K562 (cell line): ENCODE measurements at regions not wholly inside any gene's neighbourhood (a gene's known extent, or its start where the extent isn't known, plus 50 kb on each side); places are given as distances from the start of the nearest gene placed in this dataset.

Experiments used
- ATAC-seq: fragments of 200-7000 bp; cut with Tn5 transposase; 3 replicates; pipeline ENCODE4 v1.9.1; 2020; ENCODE audit warnings: moderate library complexity
- BruUV-seq: library from RNA; stranded (reverse); fragments of 400-500 nt; replicated peaks from 2 replicates; lab custom pipeline; 2021; lab: Mats Ljungman, UMichigan
- CTCF ChIA-PET: fragments of 300-600 bp; formaldehyde crosslinking; extraction: SDS; loops from one replicate; lab custom pipeline; 2021; ENCODE audit warnings: low intra/inter-chr PET ratio; lab: Yijun Ruan, JAX
- POLR2A ChIA-PET: fragments of 300-600, 350-650 bp; sonication (Branson Sonifier 250); formaldehyde crosslinking; extraction: SDS; loops from one replicate; lab custom pipeline; 2021; ENCODE audit warnings: antibody characterized with exemption, inconsistent platforms; lab: Yijun Ruan, JAX
- DNase-seq, 4 experiments: peaks; one replicate each; pipeline versions ENCODE4 v3.0.0 to v3.0.0-alpha.2; 2011 to 2018; ENCODE audit warnings: low spot score in 3 of 4, mixed read lengths in 3 of 4; ENCODE audit errors: extremely low read depth in 1 of 4
- FAIRE-seq: peaks from 2 replicates; lab custom pipeline; 2011; peaks lifted over from hg19 to GRCh38; lab: Jason Lieb, UNC
- H2AFZ ChIP-seq: 2 replicates; pipeline ENCODE4 v1.6.0; 2011; ENCODE audit warnings: low read depth, low read length, control low read depth, inconsistent platforms
- H3K27ac ChIP-seq: fragments of 200-600 bp; 3 replicates; pipeline ENCODE4 v1.8.0; 2011; ENCODE audit warnings: low read depth, mild to moderate bottlenecking, control low read depth, inconsistent platforms, low read length, moderate library complexity, mixed read lengths; ENCODE audit errors: extremely low read depth
- H3K27me3 ChIP-seq, 2 experiments: fragments of 300-600 bp in 1 of 2; 2 replicates in 1 of 2; 3 replicates in 1 of 2; pipeline versions ENCODE4 v1.6.0 to v1.8.0; 2011; ENCODE audit warnings: inconsistent platforms in 2 of 2, low read length in 2 of 2, mild to moderate bottlenecking in 1 of 2, mixed read lengths in 1 of 2, moderate library complexity in 1 of 2; ENCODE audit not compliant: control insufficient read depth in 2 of 2, insufficient read depth in 2 of 2
- H3K36me3 ChIP-seq: fragments of 300-600 bp; 3 replicates; pipeline ENCODE4 v1.8.0; 2011; ENCODE audit warnings: mild to moderate bottlenecking, low read length, inconsistent platforms; ENCODE audit not compliant: control insufficient read depth, insufficient read depth
- H3K4me1 ChIP-seq, 2 experiments: fragments of 200-600 bp in 1 of 2; replicated peaks in 1 of 2; 2 replicates in 1 of 2; 3 replicates in 1 of 2; pipeline versions ENCODE4 v1.5.1 to v1.8.0; 2011; ENCODE audit warnings: inconsistent platforms in 2 of 2, low read length in 2 of 2, mild to moderate bottlenecking in 1 of 2, mixed read lengths in 1 of 2, moderate library complexity in 1 of 2; ENCODE audit not compliant: control insufficient read depth in 2 of 2, insufficient read depth in 2 of 2
- H3K4me2 ChIP-seq: 2 replicates; pipeline ENCODE4 v1.6.1; 2011; ENCODE audit warnings: low read length, control low read depth, inconsistent platforms, mixed read lengths; ENCODE audit not compliant: insufficient read depth
- H3K4me3 ChIP-seq: fragments of 200-600 bp; sonication (generic), shearing (Covaris generic); 2 replicates; pipeline ENCODE4 v1.5.1; 2016; ENCODE audit warnings: control low read depth, inconsistent platforms
- H3K79me2 ChIP-seq: fragments of 200-600 bp; 3 replicates; pipeline ENCODE4 v1.8.0; 2011; ENCODE audit warnings: low read length, inconsistent platforms; ENCODE audit not compliant: control insufficient read depth, insufficient read depth
- H3K9ac ChIP-seq, 2 experiments: 2 replicates each; pipeline versions ENCODE4 v1.6.0 to v1.6.1; 2011; ENCODE audit warnings: low read depth in 2 of 2, low read length in 2 of 2, control low read depth in 1 of 2, inconsistent platforms in 1 of 2, mild to moderate bottlenecking in 1 of 2, mixed read lengths in 1 of 2; ENCODE audit not compliant: insufficient read depth in 1 of 2
- H3K9me1 ChIP-seq: one replicate; pipeline ENCODE4 v1.6.0; 2011; ENCODE audit warnings: inconsistent platforms, mild to moderate bottlenecking, low read length, moderate library complexity; ENCODE audit not compliant: control insufficient read depth, insufficient read depth
- H3K9me3 ChIP-seq: replicated peaks from 2 replicates; pipeline ENCODE4 v1.5.1; 2011; ENCODE audit warnings: low read depth, low read length, inconsistent platforms; ENCODE audit not compliant: control insufficient read depth, insufficient read depth
- H4K20me1 ChIP-seq: replicated peaks from 2 replicates; pipeline ENCODE4 v1.6.1; 2011; ENCODE audit warnings: low read length, inconsistent platforms, mixed read lengths; ENCODE audit not compliant: control insufficient read depth, insufficient read depth
- DMBX1 ChIP-seq: fragments of 250-450 bp; sonication (Bioruptor Pico); IDR thresholded peaks from 2 replicates; pipeline ENCODE4 v1.8.0; 2022; ENCODE audit warnings: inconsistent platforms, mild to moderate bottlenecking, moderate library complexity, borderline replicate concordance
- E4F1 ChIP-seq: fragments of 250-450 bp; sonication (Bioruptor Pico); IDR thresholded peaks from 2 replicates; pipeline ENCODE4 v1.5.0; 2021; ENCODE audit warnings: mild to moderate bottlenecking, borderline replicate concordance
- FOXO4 ChIP-seq: fragments of 450-650 bp; formaldehyde crosslinking; IDR thresholded peaks from 2 replicates; pipeline ENCODE4 v1.4.0; 2020; ENCODE audit warnings: mild to moderate bottlenecking, moderate library complexity
- HNRNPK ChIP-seq: fragments of 200-400 bp; formaldehyde crosslinking; IDR thresholded peaks from one replicate; pipeline ENCODE4 v1.6.1; 2018; ENCODE audit warnings: mild to moderate bottlenecking, low read depth, low read length; ENCODE audit not compliant: poor library complexity, severe bottlenecking
- KDM1A ChIP-seq, 2 experiments: fragments of 450-650 bp; IDR thresholded peaks; 2 replicates each; pipeline ENCODE4 v1.6.1; 2016; ENCODE audit warnings: mild to moderate bottlenecking in 2 of 2
- LEF1 ChIP-seq: fragments of 450-650 bp; IDR thresholded peaks from 2 replicates; pipeline ENCODE4 v1.6.1; 2016; ENCODE audit warnings: mild to moderate bottlenecking
- MAFF ChIP-seq: IDR thresholded peaks from 2 replicates; pipeline ENCODE4 v1.6.1; 2012; ENCODE audit warnings: low read length, improper control_type of control experiment
- MAFG ChIP-seq: fragments of 450-650 bp; conservative IDR thresholded peaks from 2 replicates; pipeline ENCODE4 v1.6.1; 2016; ENCODE audit warnings: missing genetic modification characterization, missing compliant biosample characterization
- MEIS2 ChIP-seq: fragments of 450-650 bp; IDR thresholded peaks from 2 replicates; pipeline ENCODE4 v1.6.1; 2014; ENCODE audit warnings: mild to moderate bottlenecking; ENCODE audit not compliant: partially characterized antibody
- POLR2AphosphoS5 ChIP-seq: IDR thresholded peaks from 2 replicates; pipeline ENCODE4 v1.6.1; 2011; ENCODE audit warnings: mild to moderate bottlenecking, low read depth, low read length, moderate library complexity; ENCODE audit not compliant: control insufficient read depth, insufficient read depth
- RBM15 ChIP-seq: fragments of 200-400 bp; formaldehyde crosslinking; IDR thresholded peaks from 2 replicates; pipeline ENCODE4 v1.6.1; 2018; ENCODE audit warnings: mild to moderate bottlenecking, low read length, moderate library complexity; ENCODE audit not compliant: insufficient read depth
- RNF219 ChIP-seq: fragments of 250-450 bp; sonication (Bioruptor Pico); IDR thresholded peaks from 2 replicates; pipeline ENCODE4 v1.5.0; 2022; ENCODE audit warnings: mild to moderate bottlenecking
- SMARCA5 ChIP-seq: fragments of 450-650 bp; IDR thresholded peaks from 2 replicates; pipeline ENCODE4 v1.6.1; 2016
- TRIM25 ChIP-seq: fragments of 450-650 bp; IDR thresholded peaks from 2 replicates; pipeline ENCODE4 v1.7.0; 2016; ENCODE audit warnings: borderline replicate concordance
- ZBTB8A ChIP-seq: fragments of 450-650 bp; IDR thresholded peaks from 2 replicates; pipeline ENCODE4 v1.6.1; 2018; ENCODE audit warnings: mild to moderate bottlenecking, moderate library complexity; ENCODE audit not compliant: partially characterized antibody
- ZNF316 ChIP-seq: fragments of 450-650 bp; IDR thresholded peaks from 2 replicates; pipeline ENCODE4 v1.6.1; 2016
- ZNF354B ChIP-seq: fragments of 250-450 bp; sonication (Bioruptor Pico); IDR thresholded peaks from 2 replicates; pipeline ENCODE4 v1.4.0; 2020
- WGBS: fragments of 100-300 bp; shearing (Covaris generic); methylation state at CpG from one replicate; pipeline ENCODE4 v1.1.6; 2016; ENCODE audit warnings: low coverage, mixed read lengths; ENCODE audit not compliant: insufficient coverage; ENCODE audit errors: missing lambda C conversion rate; 5-methylcytosine and 5-hydroxymethylcytosine counted together
- in situ Hi-C: fragments of 300-500 bp; cut with MboI; formaldehyde crosslinking; loops from 4 replicates; pipeline ENCODE4 v1.15.0; 2018; ENCODE audit warnings: inconsistent platforms, mixed read lengths
- intact Hi-C: fragments of 100-400 bp; cut with micrococcal nuclease; formaldehyde crosslinking; loops from 2 replicates; pipeline ENCODE4 v1.14.2; 2022

- no peak overlapping the region for H3K27ac ChIP-seq
- POLR2A ChIA-PET: no interaction called here
- H3K4me3 ChIP-seq: no peak overlapping the region
- WGBS: 0% methylated on average over 2 of the region's 2 CpGs
- no peak for ATAC-seq
- BruUV-seq: no TSS peak
- in situ Hi-C loops (no loop called here), intact Hi-C loops (no loop called here)
- no peak overlapping the region for H3K9ac ChIP-seq
- H4K20me1 ChIP-seq: no peaks in the 10 kb centered on the region
- H3K9me1 ChIP-seq: no peaks in the 10 kb centered on the region
- CTCF ChIA-PET: no interaction called here
- no peaks in the 10 kb centered on the region for H3K79me2 ChIP-seq
- no peak overlapping the region for H3K4me2 ChIP-seq
- H3K9me3 ChIP-seq: no peaks in the 10 kb centered on the region; the same call in 1 of the 2 replicates
- no peaks in the 10 kb centered on the region for H3K36me3 ChIP-seq
- H3K27me3 ChIP-seq: no peaks in the 10 kb centered on the region
- no peak for FAIRE-seq
- DNase-seq: no peak
- H2AFZ ChIP-seq: no peak overlapping the region
- H3K4me1 ChIP-seq: no peaks in the 10 kb centered on the region
- peak; percentile 83 for TF ChIP-seq ZNF316
- no peak for TF ChIP-seq FOXO4 (CRISPR knock-in tag)
- TF ChIP-seq RBM15: no peak
- TF ChIP-seq ZNF354B (CRISPR knock-in tag): no peak
- TF ChIP-seq KDM1A (IDR thresholded peaks at IDR 0.05): no peak
- TF ChIP-seq SMARCA5: no peak
- TF ChIP-seq E4F1 (CRISPR knock-in tag): no peak
- TF ChIP-seq MAFG (tag): peak; percentile 49; the same call in 1 of the 2 replicates
- TF ChIP-seq POLR2AphosphoS5: no peak
- TF ChIP-seq ZBTB8A: no peak
- TF ChIP-seq DMBX1: no peak
- TF ChIP-seq HNRNPK: no peak
- TF ChIP-seq MEIS2: no peak
- TF ChIP-seq LEF1: no peak
- TF ChIP-seq RNF219 (CRISPR knock-in tag): no peak
- no peak for TF ChIP-seq TRIM25
- TF ChIP-seq MAFF: peak; percentile 37
These were observed 299.2 kb upstream of the NR5A2 start for GRCh38 chr1:199728345-199728744.
